CD14-positive monocyte (primary cell): ENCODE measurements at regions not wholly inside any gene's neighbourhood (a gene's known extent, or its start where the extent isn't known, plus 50 kb on each side); places are given as distances from the start of the nearest gene placed in this dataset.

Experiments
- DNase-seq, 3 donors: peaks; one replicate each; pipeline ENCODE4 v3.0.0-alpha.2; 2011 to 2022
- H2AFZ ChIP-seq: 2 replicates; pipeline ENCODE4 v1.6.0; 2012; ENCODE audit warnings: mild to moderate bottlenecking, low read depth, low read length, inconsistent platforms; ENCODE audit not compliant: insufficient read depth, poor library complexity, severe bottlenecking
- H3K27ac ChIP-seq, 2 donors: 1 replicate in 1 of 2; 2 replicates in 1 of 2; pipeline ENCODE4 v1.5.1; 2012 to 2013; ENCODE audit warnings: low read length in 2 of 2, control low read depth in 1 of 2, inconsistent platforms in 1 of 2, low read depth in 1 of 2, mild to moderate bottlenecking in 1 of 2
- H3K27me3 ChIP-seq, 2 donors: one replicate each; pipeline versions ENCODE4 v1.6.0 to v1.6.1; 2011 to 2013; ENCODE audit warnings: low read length in 2 of 2; ENCODE audit not compliant: control insufficient read depth in 2 of 2, insufficient read depth in 2 of 2
- H3K36me3 ChIP-seq, 2 donors: replicated peaks in 1 of 2; 1 replicate in 1 of 2; 2 replicates in 1 of 2; pipeline versions ENCODE4 v1.5.1 to v1.6.1; 2012 to 2013; ENCODE audit warnings: low read length in 2 of 2, control low read depth in 1 of 2, inconsistent platforms in 1 of 2, mild to moderate bottlenecking in 1 of 2; ENCODE audit not compliant: insufficient read depth in 2 of 2, control insufficient read depth in 1 of 2
- H3K4me1 ChIP-seq, 2 donors: 1 replicate in 1 of 2; 2 replicates in 1 of 2; pipeline versions ENCODE4 v1.5.1 to v1.6.1; 2012 to 2013; ENCODE audit warnings: low read length in 2 of 2, control low read depth in 1 of 2, inconsistent platforms in 1 of 2, mild to moderate bottlenecking in 1 of 2, moderate library complexity in 1 of 2; ENCODE audit not compliant: insufficient read depth in 2 of 2, control insufficient read depth in 1 of 2
- H3K4me2 ChIP-seq: replicated peaks from 2 replicates; pipeline ENCODE3; 2012; ENCODE audit warnings: low read length, moderate library complexity, mild to moderate bottlenecking; ENCODE audit not compliant: poor library complexity, severe bottlenecking; ENCODE audit errors: extremely low read depth
- H3K4me3 ChIP-seq, 3 experiments: fragments of 200-600 bp in 1 of 3; sonication (generic) in 1 of 3; replicated peaks in 1 of 3; 1 replicate in 2 of 3; 2 replicates in 1 of 3; pipeline ENCODE4 v1.5.1; 2011 to 2013; ENCODE audit warnings: low read length in 3 of 3, mild to moderate bottlenecking in 3 of 3, control low read depth in 2 of 3, low read depth in 2 of 3, inconsistent platforms in 1 of 3, moderate library complexity in 1 of 3
- H3K79me2 ChIP-seq: 2 replicates; pipeline ENCODE4 v1.6.0; 2012; ENCODE audit warnings: mild to moderate bottlenecking, control low read depth, inconsistent platforms, low read length, moderate library complexity; ENCODE audit not compliant: insufficient read depth
- H3K9ac ChIP-seq: 2 replicates; pipeline ENCODE4 v1.6.0; 2017; ENCODE audit warnings: low read length, mild to moderate bottlenecking; ENCODE audit not compliant: insufficient read depth, poor library complexity, severe bottlenecking
- H3K9me3 ChIP-seq, 2 donors: replicated peaks in 1 of 2; 1 replicate in 1 of 2; 2 replicates in 1 of 2; pipeline versions ENCODE4 v1.5.1 to v1.6.1; 2012 to 2013; ENCODE audit warnings: low read length in 2 of 2, control low read depth in 1 of 2; ENCODE audit not compliant: control insufficient read depth in 1 of 2, insufficient read depth in 1 of 2
- H4K20me1 ChIP-seq: 2 replicates; pipeline ENCODE4 v1.6.0; 2012; ENCODE audit warnings: mild to moderate bottlenecking, low read length, control low read depth, moderate library complexity; ENCODE audit not compliant: insufficient read depth
- H3K27ac Mint-ChIP-seq, 7 donors: one replicate each; pipeline ENCODE4 v1.8.0; 2020; ENCODE audit warnings: mild to moderate bottlenecking in 7 of 7, mixed read lengths in 7 of 7, moderate library complexity in 6 of 7, inconsistent platforms in 2 of 7
- H3K27me3 Mint-ChIP-seq, 3 donors: one replicate each; pipeline ENCODE4 v1.8.0; 2021 to 2022; ENCODE audit warnings: low read depth in 3 of 3, mild to moderate bottlenecking in 3 of 3, mixed read lengths in 3 of 3, moderate library complexity in 3 of 3, inconsistent platforms in 1 of 3
- H3K36me3 Mint-ChIP-seq, 2 donors: one replicate each; pipeline ENCODE4 v1.8.0; 2020; ENCODE audit warnings: mixed read lengths in 2 of 2, inconsistent platforms in 1 of 2, mild to moderate bottlenecking in 1 of 2
- H3K4me1 Mint-ChIP-seq: one replicate; pipeline ENCODE4 v1.8.0; 2020; ENCODE audit warnings: mild to moderate bottlenecking, mixed read lengths
- H3K4me3 Mint-ChIP-seq, 2 donors: one replicate each; pipeline ENCODE4 v1.8.0; 2020; ENCODE audit warnings: mild to moderate bottlenecking in 2 of 2, mixed read lengths in 2 of 2, moderate library complexity in 1 of 2
- H3K9me3 Mint-ChIP-seq, 7 donors: one replicate each; pipeline ENCODE4 v1.8.0; 2020 to 2022; ENCODE audit warnings: mixed read lengths in 7 of 7, mild to moderate bottlenecking in 6 of 7, moderate library complexity in 6 of 7, inconsistent platforms in 2 of 7
- WGBS: methylation state at CpG from one replicate; pipeline ENCODE4 v1.1.5; 2013; ENCODE audit warnings: missing lambda C conversion rate; ENCODE audit not compliant: insufficient coverage; 5-methylcytosine and 5-hydroxymethylcytosine counted together
- intact Hi-C, 2 donors: fragments of 100-400 bp; cut with micrococcal nuclease; formaldehyde crosslinking; loops; one replicate each; pipeline versions ENCODE4 v1.15.0 to v1.15.1; 2023
- TF ChIP-seq, protein P1 (sequence below): fragments of 200-600 bp; IDR thresholded peaks from one replicate; pipeline ENCODE4 v1.8.0; 2022; ENCODE audit warnings: antibody characterized with exemption, mild to moderate bottlenecking

DNA sequence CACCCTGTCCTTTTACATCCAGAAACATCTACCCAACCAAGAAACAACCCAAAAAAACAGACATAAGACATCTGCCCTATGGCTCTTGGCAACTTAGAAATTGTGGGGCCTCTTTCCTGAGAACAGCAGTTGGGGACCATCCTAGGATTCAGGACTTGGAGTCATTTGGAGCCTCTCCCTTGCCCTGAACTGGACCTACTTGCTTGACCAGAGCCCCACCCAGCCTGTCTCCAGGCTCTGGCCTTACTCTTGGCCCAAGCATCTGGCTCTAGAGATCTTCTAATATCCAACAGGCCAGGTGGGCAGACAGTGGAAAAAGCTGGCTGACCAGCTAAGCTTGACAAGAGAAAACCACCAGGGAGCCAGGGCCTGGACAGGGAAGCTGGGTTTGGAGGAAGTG, 99.1 kb upstream of the C2CD4B start:
- no peaks in the 10 kb centered on the region for H3K27me3 ChIP-seq
- H3K9me3 ChIP-seq, result peaks cover 73 to 79% of the 10 kb centered on the region in 2 donors
- no peaks in the 10 kb centered on the region for H3K36me3 ChIP-seq
- peaks cover 1 to 4% (median 1%) of the 10 kb centered on the region in 3 donors for H3K27me3 Mint-ChIP-seq
- H3K9ac ChIP-seq, result no peak overlapping the region
- no peak overlapping the region for H3K27ac ChIP-seq
- H3K4me3 Mint-ChIP-seq, result no peak overlapping the region
- H4K20me1 ChIP-seq, result no peaks in the 10 kb centered on the region
- no peak overlapping the region for H2AFZ ChIP-seq
- intact Hi-C loops, result loop anchor here in 1 of 2 donors (10.0 kb wide), 1 partner anchor 61 kb away; no protein-coding TSS in a partner anchor
- H3K4me3 ChIP-seq, result no peak overlapping the region
- no peak for DNase-seq
- no peaks in the 10 kb centered on the region for H3K4me1 ChIP-seq
- peaks cover 63 to 96% (median 78%) of the 10 kb centered on the region in 7 donors for H3K9me3 Mint-ChIP-seq
- no peaks in the 10 kb centered on the region for H3K79me2 ChIP-seq
- TF ChIP-seq, protein P1, sequence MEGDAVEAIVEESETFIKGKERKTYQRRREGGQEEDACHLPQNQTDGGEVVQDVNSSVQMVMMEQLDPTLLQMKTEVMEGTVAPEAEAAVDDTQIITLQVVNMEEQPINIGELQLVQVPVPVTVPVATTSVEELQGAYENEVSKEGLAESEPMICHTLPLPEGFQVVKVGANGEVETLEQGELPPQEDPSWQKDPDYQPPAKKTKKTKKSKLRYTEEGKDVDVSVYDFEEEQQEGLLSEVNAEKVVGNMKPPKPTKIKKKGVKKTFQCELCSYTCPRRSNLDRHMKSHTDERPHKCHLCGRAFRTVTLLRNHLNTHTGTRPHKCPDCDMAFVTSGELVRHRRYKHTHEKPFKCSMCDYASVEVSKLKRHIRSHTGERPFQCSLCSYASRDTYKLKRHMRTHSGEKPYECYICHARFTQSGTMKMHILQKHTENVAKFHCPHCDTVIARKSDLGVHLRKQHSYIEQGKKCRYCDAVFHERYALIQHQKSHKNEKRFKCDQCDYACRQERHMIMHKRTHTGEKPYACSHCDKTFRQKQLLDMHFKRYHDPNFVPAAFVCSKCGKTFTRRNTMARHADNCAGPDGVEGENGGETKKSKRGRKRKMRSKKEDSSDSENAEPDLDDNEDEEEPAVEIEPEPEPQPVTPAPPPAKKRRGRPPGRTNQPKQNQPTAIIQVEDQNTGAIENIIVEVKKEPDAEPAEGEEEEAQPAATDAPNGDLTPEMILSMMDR, result no peak
- no peaks in the 10 kb centered on the region for H3K36me3 Mint-ChIP-seq
- no peaks in the 10 kb centered on the region for H3K4me1 Mint-ChIP-seq
- H3K4me2 ChIP-seq, result no peak overlapping the region
- H3K27ac Mint-ChIP-seq, result no peak overlapping the region

GRCh38 chr15:62269504-62269903, 104.4 kb upstream of the C2CD4B start:
- H3K27me3 ChIP-seq, result no peaks in the 10 kb centered on the region
- no peaks in the 10 kb centered on the region for H4K20me1 ChIP-seq
- no peaks in the 10 kb centered on the region for H3K4me1 Mint-ChIP-seq
- H3K36me3 Mint-ChIP-seq, result no peaks in the 10 kb centered on the region
- no peak overlapping the region for H3K4me3 ChIP-seq
- DNase-seq, result no peak
- H2AFZ ChIP-seq, result no peak overlapping the region
- peaks cover 44 to 68% (median 66%) of the 10 kb centered on the region in 7 donors for H3K9me3 Mint-ChIP-seq
- no peak overlapping the region for H3K27ac ChIP-seq
- H3K4me3 Mint-ChIP-seq, result no peak overlapping the region
- no peak overlapping the region for H3K9ac ChIP-seq
- no peaks in the 10 kb centered on the region for H3K79me2 ChIP-seq
- peaks cover 1 to 6% (median 4%) of the 10 kb centered on the region in 3 donors for H3K27me3 Mint-ChIP-seq
- intact Hi-C loops, result loop anchor here in 1 of 2 donors (10.0 kb wide), 1 partner anchor 55 kb away; no protein-coding TSS in a partner anchor
- H3K9me3 ChIP-seq, result peaks cover 54 to 65% of the 10 kb centered on the region in 2 donors
- 93% methylated on average over 5 of the region's 5 CpGs for WGBS
- H3K4me2 ChIP-seq, result no peak overlapping the region
- H3K4me1 ChIP-seq, result no peaks in the 10 kb centered on the region
- H3K36me3 ChIP-seq, result no peaks in the 10 kb centered on the region
- TF ChIP-seq, protein P1, result no peak
- no peak overlapping the region for H3K27ac Mint-ChIP-seq
